NCI-H1694 (cell line): ENCODE measurements at regions not wholly inside any gene's neighbourhood (a gene's known extent, or its start where the extent isn't known, plus 50 kb on each side); places are given as distances from the start of the nearest gene placed in this dataset.

Source experiments
- DNase-seq: peaks from one replicate; lab custom pipeline; 2025; lab: John Stamatoyannopoulos, UW

GRCh38 chr4:36394352-36394903 is 113.0 kb downstream of the DTHD1 start:
- no peak for DNase-seq

GRCh38 chr4:36399762-36400353 is 118.4 kb downstream of the DTHD1 start:
- DNase-seq: no peak

GRCh38 chr4:36402008-36402758 is 120.8 kb downstream of the DTHD1 start:
- no peak for DNase-seq

DNA sequence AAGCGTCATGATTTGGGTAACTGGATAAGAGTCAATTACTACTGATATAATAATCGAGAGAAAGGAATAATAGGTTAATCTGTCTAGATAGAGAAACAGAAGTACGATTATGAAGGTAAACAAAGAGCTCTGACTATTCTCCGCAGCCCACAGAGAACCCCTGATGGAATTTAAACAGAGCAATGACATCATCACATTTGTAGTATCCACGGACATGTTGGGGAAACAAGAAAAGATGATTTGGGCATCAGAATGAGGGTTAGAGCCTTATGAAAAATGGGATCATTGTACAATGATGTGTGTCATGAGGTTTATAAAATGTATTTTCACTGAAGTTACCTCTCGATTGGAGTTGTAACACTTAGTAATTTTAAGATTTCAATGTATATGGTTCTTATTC is 129.9 kb downstream of the DTHD1 start:
- no peak for DNase-seq

GRCh38 chr4:36414248-36414647 is 132.8 kb downstream of the DTHD1 start:
- DNase-seq: peak; percentile 1

DNA sequence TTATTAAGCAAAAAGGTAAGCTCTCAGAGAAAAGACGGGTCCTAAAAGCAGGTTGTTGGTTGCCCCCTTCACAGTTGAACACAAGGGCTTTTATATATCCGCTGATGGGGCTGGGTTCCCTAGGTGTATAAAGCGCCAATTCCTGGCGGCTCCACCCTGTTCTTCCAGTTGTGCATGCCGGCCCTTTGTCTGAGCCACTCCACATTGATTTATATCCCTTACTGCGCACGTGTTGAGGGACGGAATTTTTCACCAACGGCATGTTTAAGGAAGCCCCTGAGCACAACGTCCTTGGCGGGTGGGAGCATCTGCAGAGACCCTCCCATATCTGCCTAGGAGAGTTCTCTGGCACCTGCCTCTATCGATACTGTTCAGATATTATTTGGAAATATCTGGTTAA is 135.7 kb downstream of the DTHD1 start:
- DNase-seq: no peak

GRCh38 chr4:36420111-36420679 is 138.8 kb downstream of the DTHD1 start:
- no peak for DNase-seq

DNA sequence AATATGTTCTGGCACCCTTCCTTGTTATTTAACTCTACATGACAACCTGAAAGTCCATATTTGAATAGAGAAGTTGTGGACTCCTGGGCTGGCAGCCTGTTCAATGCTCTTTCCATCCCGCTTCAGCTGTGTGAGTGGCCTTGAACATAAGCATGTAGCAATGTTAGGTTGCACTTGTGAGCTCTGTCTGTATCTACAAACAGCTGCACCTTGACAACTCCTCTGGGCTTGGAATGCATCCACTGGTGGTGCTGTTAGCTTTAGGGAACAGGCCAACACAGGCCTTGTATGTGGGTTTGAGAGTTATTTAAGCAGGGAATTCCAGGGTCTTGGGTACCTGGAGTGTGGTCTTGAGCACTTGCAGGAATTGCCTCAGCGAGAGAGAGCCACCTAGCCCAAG is 141.2 kb downstream of the DTHD1 start:
- DNase-seq: no peak

- DNase-seq: no peak
Observed at GRCh38 chr4:36426741-36427140, 145.3 kb downstream of the DTHD1 start.

DNA sequence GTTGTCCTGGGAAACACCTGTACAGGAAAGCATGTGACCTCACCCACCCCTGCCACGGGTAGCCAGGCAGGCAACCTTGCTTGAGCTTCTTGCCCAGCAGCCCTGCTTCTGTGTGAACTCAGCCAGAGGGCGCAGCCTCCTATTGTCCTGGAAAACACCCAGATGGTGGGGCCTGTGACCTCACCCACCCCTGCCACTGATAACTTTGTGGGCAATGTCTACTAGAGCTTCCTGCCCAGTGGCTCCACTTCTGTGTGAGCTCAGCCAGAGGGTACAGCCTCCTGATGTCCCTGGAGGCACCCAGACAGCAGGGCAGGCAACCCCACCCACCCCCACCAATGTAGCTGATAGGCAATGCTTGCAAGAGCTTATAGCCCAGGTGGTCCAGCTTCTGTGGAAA is 146.3 kb downstream of the DTHD1 start:
- no peak for DNase-seq

GRCh38 chr4:36432586-36432985 is 151.2 kb downstream of the DTHD1 start:
- no peak for DNase-seq

GRCh38 chr4:36439556-36439955 is 158.1 kb downstream of the DTHD1 start:
- no peak for DNase-seq

- no peak for DNase-seq
Observed at GRCh38 chr4:36445480-36445879, 164.1 kb downstream of the DTHD1 start.

- no peak for DNase-seq
Observed at GRCh38 chr4:36446275-36446674, 164.9 kb downstream of the DTHD1 start.

- DNase-seq: no peak
Observed at GRCh38 chr4:36461344-36461743, 179.9 kb downstream of the DTHD1 start.

DNA sequence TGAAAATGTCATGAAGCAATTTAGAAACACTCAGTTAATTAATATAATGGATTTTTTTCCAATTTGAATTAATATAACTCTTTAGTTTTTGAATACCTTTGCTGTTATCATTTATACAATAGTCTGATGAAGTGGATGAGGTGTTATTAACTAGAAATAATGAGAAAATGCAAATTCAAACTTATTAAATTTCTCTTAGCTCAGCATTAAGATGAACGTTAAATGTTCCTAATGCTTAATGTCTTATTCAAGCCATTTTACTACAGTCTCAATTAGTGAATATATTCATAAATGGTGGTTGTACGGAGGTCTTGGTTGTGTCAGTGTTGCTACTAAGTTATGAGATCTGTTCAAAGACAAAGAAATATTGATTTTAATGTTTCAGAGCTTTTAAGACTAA is 186.3 kb downstream of the DTHD1 start:
- no peak for DNase-seq

DNA sequence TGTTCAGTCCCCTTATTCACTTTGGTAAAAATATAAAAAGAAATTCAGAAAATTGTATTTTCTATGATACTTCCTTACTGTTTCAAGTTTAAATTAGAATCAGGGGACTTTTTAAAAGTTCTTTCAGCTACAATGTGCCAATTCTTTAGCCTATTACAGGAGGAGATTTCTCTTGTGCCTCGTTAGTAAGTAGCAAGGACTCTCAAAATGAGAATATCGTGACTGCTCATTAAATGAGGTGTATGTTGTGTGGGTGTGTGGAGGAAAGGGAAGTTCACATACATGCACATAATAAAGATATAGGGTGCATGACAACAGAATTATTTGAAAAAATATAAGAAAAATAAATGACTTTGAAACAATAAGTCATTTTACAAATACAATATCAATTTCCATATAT is 190.5 kb downstream of the DTHD1 start:
- DNase-seq: no peak

- DNase-seq: no peak
Observed at GRCh38 chr4:36476135-36476534, 194.7 kb downstream of the DTHD1 start.

DNA sequence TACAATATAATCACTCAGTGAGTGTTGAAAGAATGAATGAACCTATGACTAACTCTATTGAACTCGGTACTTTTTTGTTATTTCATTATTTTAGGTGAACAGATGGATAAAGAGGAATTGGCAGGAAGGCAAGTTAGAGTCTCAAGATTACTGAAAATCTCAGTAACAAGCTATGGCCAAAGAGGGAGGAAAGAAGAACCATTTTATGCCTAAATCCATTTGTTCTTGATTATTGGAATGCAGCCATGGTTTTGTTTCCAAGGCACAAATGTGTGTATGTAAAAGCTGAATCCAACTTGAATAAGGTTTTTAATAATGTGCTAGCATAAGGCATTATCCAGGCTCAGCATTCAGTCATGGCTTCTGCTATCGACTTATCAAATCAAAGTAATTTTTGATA is 196.4 kb downstream of the DTHD1 start:
- DNase-seq: no peak

DNA sequence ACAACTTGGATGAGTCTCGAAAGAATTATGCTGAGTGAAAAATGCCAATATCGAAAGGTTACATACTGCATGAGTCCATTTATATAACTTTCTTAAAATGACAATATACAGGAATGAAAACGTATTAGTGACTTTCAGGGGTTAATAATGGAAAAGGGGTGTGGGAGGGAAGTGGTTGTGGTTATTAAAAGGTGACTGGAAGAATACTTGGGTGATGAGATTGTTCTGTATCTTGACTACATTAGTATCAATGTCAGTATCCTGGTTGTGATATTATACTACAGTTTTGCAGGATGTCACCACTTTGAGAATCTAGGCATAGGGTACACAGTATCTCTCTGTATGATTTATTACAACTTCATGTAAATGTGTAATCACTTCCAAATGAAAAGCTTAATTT is 204.5 kb downstream of the DTHD1 start:
- DNase-seq: no peak

- no peak for DNase-seq
Observed at GRCh38 chr4:36489798-36490197, 208.4 kb downstream of the DTHD1 start.

DNA sequence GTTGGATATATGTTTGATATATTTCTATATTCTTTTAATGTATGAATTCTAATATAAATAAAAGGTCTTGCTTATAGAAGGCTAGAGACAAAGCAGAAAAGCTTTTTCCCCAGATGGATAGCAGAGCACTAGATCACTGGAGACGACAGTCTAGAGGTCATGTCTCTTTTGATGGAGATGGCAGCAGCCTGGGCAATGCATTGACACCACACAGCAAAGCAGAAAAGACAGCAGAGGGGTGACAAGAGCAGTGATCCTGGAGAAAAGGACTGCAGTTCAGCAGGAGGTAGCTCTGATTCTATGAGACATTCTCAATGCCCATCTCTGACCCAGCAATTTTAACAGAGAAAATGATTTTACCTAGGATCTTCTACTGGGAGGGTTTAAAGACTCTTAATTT is 210.6 kb downstream of the DTHD1 start:
- no peak for DNase-seq

GRCh38 chr4:36492590-36492989 is 211.2 kb downstream of the DTHD1 start:
- no peak for DNase-seq
